GM19328 (cell line): ENCODE measurements at regions not wholly inside any gene's neighbourhood (a gene's known extent, or its start where the extent isn't known, plus 50 kb on each side); places are given as distances from the start of the nearest gene placed in this dataset.

ENCODE experiments used
- ATAC-seq: cut with Tn5 transposase; IDR thresholded peaks from one replicate; pipeline ENCODE4 v1.9.1; 2021; ENCODE audit warnings: mild to moderate bottlenecking, moderate library complexity; ENCODE audit not compliant: unreplicated experiment

GRCh38 chr7:114755856-114756255 lies 166.0 kb upstream of the MDFIC start:
- ATAC-seq = no peak

- ATAC-seq = no peak
Measured at GRCh38 chr7:114758661-114759227, 163.2 kb upstream of the MDFIC start.

GRCh38 chr7:114759347-114760062 lies 162.4 kb upstream of the MDFIC start:
- ATAC-seq = no peak

GRCh38 chr7:114760477-114760876 lies 161.4 kb upstream of the MDFIC start:
- ATAC-seq = no peak

GRCh38 chr7:114761973-114762372 lies 159.9 kb upstream of the MDFIC start:
- no peak for ATAC-seq

GRCh38 chr7:114765331-114766040 lies 156.4 kb upstream of the MDFIC start:
- ATAC-seq = no peak

- ATAC-seq = no peak
Measured at GRCh38 chr7:114766041-114766356, 155.9 kb upstream of the MDFIC start.

- ATAC-seq = no peak
Measured at GRCh38 chr7:114777288-114777687, 144.6 kb upstream of the MDFIC start.

GRCh38 chr7:114783508-114783907 lies 138.4 kb upstream of the MDFIC start:
- ATAC-seq = no peak

GRCh38 chr7:114784177-114784576 lies 137.7 kb upstream of the MDFIC start:
- no peak for ATAC-seq

- ATAC-seq = no peak
Measured at GRCh38 chr7:114784746-114785145, 137.1 kb upstream of the MDFIC start.

- no peak for ATAC-seq
Measured at GRCh38 chr7:114785496-114785895, 136.4 kb upstream of the MDFIC start.

- ATAC-seq = no peak
Measured at GRCh38 chr7:114786455-114786854, 135.4 kb upstream of the MDFIC start.

GRCh38 chr7:114787556-114787955 lies 134.3 kb upstream of the MDFIC start:
- ATAC-seq = no peak

GRCh38 chr7:114788706-114789105 lies 133.2 kb upstream of the MDFIC start:
- no peak for ATAC-seq

GRCh38 chr7:114789161-114789560 lies 132.7 kb upstream of the MDFIC start:
- no peak for ATAC-seq

- ATAC-seq = no peak
Measured at GRCh38 chr7:114789871-114790311, 132.0 kb upstream of the MDFIC start.

- ATAC-seq = no peak
Measured at GRCh38 chr7:114790521-114790920, 131.4 kb upstream of the MDFIC start.

GRCh38 chr7:114791771-114792170 lies 130.1 kb upstream of the MDFIC start:
- no peak for ATAC-seq

- no peak for ATAC-seq
Measured at GRCh38 chr7:114793155-114793845, 128.6 kb upstream of the MDFIC start.

- ATAC-seq = no peak
Measured at GRCh38 chr7:114795475-114795874, 126.4 kb upstream of the MDFIC start.

- ATAC-seq = no peak
Measured at GRCh38 chr7:114799628-114800028, 122.3 kb upstream of the MDFIC start.
